ACC112 (cell line): ENCODE measurements at regions not wholly inside any gene's neighbourhood (a gene's known extent, or its start where the extent isn't known, plus 50 kb on each side); places are given as distances from the start of the nearest gene placed in this dataset.
"Not testable (repeated sequence)": the region's sequence is repeated elsewhere in the genome, so short reads cannot be mapped to it uniquely, and the experiment has no call there.

Experiments
- H2AFZ ChIP-seq: fragments of 200-600 bp; sonication (generic); one replicate; pipeline ENCODE4 v1.6.0; 2017; ENCODE audit warnings: antibody characterized with exemption, low read length; ENCODE audit not compliant: unreplicated experiment
- H3K27ac ChIP-seq: fragments of 200-600 bp; sonication (generic); 2 replicates; pipeline ENCODE4 v1.5.1; 2014; ENCODE audit warnings: low read depth, mild to moderate bottlenecking, antibody characterized with exemption, low read length, moderate library complexity
- H3K27me3 ChIP-seq: fragments of 200-600 bp; sonication (generic); 2 replicates; pipeline ENCODE4 v1.6.1; 2014; ENCODE audit warnings: mild to moderate bottlenecking, antibody characterized with exemption, low read length, moderate library complexity, mixed read lengths; ENCODE audit not compliant: insufficient read depth
- H3K36me3 ChIP-seq: fragments of 200-600 bp; sonication (generic); 2 replicates; pipeline ENCODE4 v1.6.1; 2016; ENCODE audit warnings: mild to moderate bottlenecking, antibody characterized with exemption, low read length, moderate library complexity, mixed read lengths; ENCODE audit not compliant: insufficient read depth
- H3K4me1 ChIP-seq: fragments of 200-600 bp; sonication (generic); one replicate; pipeline ENCODE4 v1.6.1; 2016; ENCODE audit warnings: low read length, mixed read lengths; ENCODE audit not compliant: insufficient read depth, unreplicated experiment, control insufficient read depth
- H3K4me3 ChIP-seq: fragments of 200-600 bp; sonication (generic); 2 replicates; pipeline ENCODE4 v1.5.1; 2014; ENCODE audit warnings: mild to moderate bottlenecking, low read depth, low read length
- H3K79me2 ChIP-seq: fragments of 200-600 bp; sonication (generic); one replicate; pipeline ENCODE4 v1.6.0; 2016; ENCODE audit warnings: low read length; ENCODE audit not compliant: control insufficient read depth, unreplicated experiment, insufficient read depth

GRCh38 chr3:125767641-125768040, 172.3 kb upstream of the OSBPL11 start:
- H3K79me2 ChIP-seq: no peaks in the 10 kb centered on the region
- no peak overlapping the region for H3K4me3 ChIP-seq
- H2AFZ ChIP-seq: no peak overlapping the region
- H3K4me1 ChIP-seq: no peaks in the 10 kb centered on the region
- no peak overlapping the region for H3K27ac ChIP-seq
- H3K27me3 ChIP-seq: peaks cover 17% of the 10 kb centered on the region
- H3K36me3 ChIP-seq: no peaks in the 10 kb centered on the region

GRCh38 chr3:125768821-125769220, 173.5 kb upstream of the OSBPL11 start:
- H3K27me3 ChIP-seq: peaks cover 17% of the 10 kb centered on the region
- not testable (repeated sequence) for H3K27ac ChIP-seq, H3K36me3 ChIP-seq, H3K4me1 ChIP-seq, H3K4me3 ChIP-seq, H2AFZ ChIP-seq, H3K79me2 ChIP-seq

- H3K27ac ChIP-seq, H2AFZ ChIP-seq, H3K79me2 ChIP-seq, H3K27me3 ChIP-seq, H3K4me1 ChIP-seq, H3K36me3 ChIP-seq, H3K4me3 ChIP-seq: not testable (repeated sequence)
Observed at GRCh38 chr3:125771506-125771905, 176.2 kb upstream of the OSBPL11 start.

GRCh38 chr3:125774433-125775034, 179.2 kb upstream of the OSBPL11 start:
- not testable (repeated sequence) for H3K27me3 ChIP-seq, H3K4me3 ChIP-seq, H3K36me3 ChIP-seq, H3K4me1 ChIP-seq, H2AFZ ChIP-seq, H3K27ac ChIP-seq, H3K79me2 ChIP-seq

GRCh38 chr3:125775106-125775505, 179.8 kb upstream of the OSBPL11 start:
- H3K4me3 ChIP-seq, H3K27ac ChIP-seq, H3K4me1 ChIP-seq, H3K27me3 ChIP-seq, H2AFZ ChIP-seq, H3K36me3 ChIP-seq, H3K79me2 ChIP-seq: not testable (repeated sequence)

- H3K27ac ChIP-seq, H3K4me3 ChIP-seq, H3K79me2 ChIP-seq, H3K4me1 ChIP-seq, H3K27me3 ChIP-seq, H3K36me3 ChIP-seq, H2AFZ ChIP-seq: not testable (repeated sequence)
Observed at GRCh38 chr3:125775606-125776294, 180.5 kb upstream of the OSBPL11 start.

- not testable (repeated sequence) for H3K4me1 ChIP-seq, H2AFZ ChIP-seq, H3K79me2 ChIP-seq, H3K4me3 ChIP-seq, H3K27ac ChIP-seq, H3K27me3 ChIP-seq, H3K36me3 ChIP-seq
Observed at GRCh38 chr3:125779276-125779675, 184.0 kb upstream of the OSBPL11 start.

- H3K27me3 ChIP-seq, H2AFZ ChIP-seq, H3K27ac ChIP-seq, H3K79me2 ChIP-seq, H3K36me3 ChIP-seq, H3K4me3 ChIP-seq, H3K4me1 ChIP-seq: not testable (repeated sequence)
Observed at GRCh38 chr3:125779918-125780317, 184.6 kb upstream of the OSBPL11 start.

- H3K4me1 ChIP-seq, H3K27ac ChIP-seq, H3K27me3 ChIP-seq, H2AFZ ChIP-seq, H3K4me3 ChIP-seq, H3K36me3 ChIP-seq, H3K79me2 ChIP-seq: not testable (repeated sequence)
Observed at GRCh38 chr3:125781678-125782077, 186.4 kb upstream of the OSBPL11 start.

- not testable (repeated sequence) for H3K4me1 ChIP-seq, H3K4me3 ChIP-seq, H3K36me3 ChIP-seq, H3K79me2 ChIP-seq, H2AFZ ChIP-seq, H3K27ac ChIP-seq
- H3K27me3 ChIP-seq: peaks cover 26% of the 10 kb centered on the region
Observed at GRCh38 chr3:125790312-125790711, 178.7 kb upstream of the ROPN1B start.

- H3K79me2 ChIP-seq, H2AFZ ChIP-seq, H3K27ac ChIP-seq, H3K36me3 ChIP-seq, H3K4me3 ChIP-seq, H3K4me1 ChIP-seq: not testable (repeated sequence)
- peaks cover 24% of the 10 kb centered on the region for H3K27me3 ChIP-seq
Observed at GRCh38 chr3:125791021-125791420, 178.0 kb upstream of the ROPN1B start.
